H9 (cell line): ENCODE measurements at regions not wholly inside any gene's neighbourhood (a gene's known extent, or its start where the extent isn't known, plus 50 kb on each side); places are given as distances from the start of the nearest gene placed in this dataset.

Experiments
- DNase-seq: peaks from one replicate; pipeline ENCODE4 v3.0.0-alpha.2; 2017
- H2AFZ ChIP-seq: one replicate; pipeline ENCODE4 v1.6.1; 2013; ENCODE audit warnings: mild to moderate bottlenecking, low read length, control low read depth, moderate library complexity
- H2AK5ac ChIP-seq: 2 replicates; pipeline ENCODE4 v1.6.1; 2013; ENCODE audit warnings: low read length, control low read depth, mixed read lengths; ENCODE audit not compliant: insufficient read length
- H2BK120ac ChIP-seq: one replicate; pipeline ENCODE4 v1.6.1; 2013; ENCODE audit warnings: low read depth, mild to moderate bottlenecking, low read length, control low read depth, inconsistent platforms; ENCODE audit not compliant: poor library complexity, severe bottlenecking
- H2BK12ac ChIP-seq: 2 replicates; pipeline ENCODE4 v1.6.1; 2013; ENCODE audit warnings: low read length, control low read depth, mixed read lengths, low read depth; ENCODE audit not compliant: insufficient read length
- H2BK15ac ChIP-seq: 2 replicates; pipeline ENCODE4 v1.6.1; 2013; ENCODE audit warnings: low read depth, low read length, control low read depth
- H2BK20ac ChIP-seq: one replicate; pipeline ENCODE4 v1.6.1; 2013; ENCODE audit warnings: low read depth, mild to moderate bottlenecking, low read length, control low read depth, inconsistent platforms; ENCODE audit not compliant: poor library complexity, severe bottlenecking
- H2BK5ac ChIP-seq: 2 replicates; pipeline ENCODE4 v1.6.1; 2013; ENCODE audit warnings: low read length, control low read depth, mixed read lengths; ENCODE audit not compliant: insufficient read length
- H3K14ac ChIP-seq: 2 replicates; pipeline ENCODE4 v1.6.1; 2013; ENCODE audit warnings: low read length, control low read depth; ENCODE audit not compliant: insufficient read depth
- H3K18ac ChIP-seq: 2 replicates; pipeline ENCODE4 v1.6.1; 2013; ENCODE audit warnings: low read depth, mild to moderate bottlenecking, mixed read lengths, low read length, control low read depth; ENCODE audit not compliant: insufficient read length
- H3K23ac ChIP-seq: 2 replicates; pipeline ENCODE4 v1.6.1; 2013; ENCODE audit warnings: low read length, control low read depth, mixed read lengths, low read depth; ENCODE audit not compliant: insufficient read length
- H3K23me2 ChIP-seq: 2 replicates; pipeline ENCODE4 v1.6.1; 2013; ENCODE audit warnings: low read depth, mild to moderate bottlenecking, mixed read lengths, low read length, control low read depth; ENCODE audit not compliant: insufficient read length, poor library complexity, severe bottlenecking
- H3K27ac ChIP-seq: 2 replicates; pipeline ENCODE4 v1.5.1; 2013; ENCODE audit warnings: low read length, control low read depth, mixed read lengths, low read depth; ENCODE audit not compliant: insufficient read length
- H3K27me3 ChIP-seq: 2 replicates; pipeline ENCODE4 v1.6.1; 2013; ENCODE audit warnings: low read length, control low read depth, inconsistent platforms; ENCODE audit not compliant: insufficient read depth
- H3K4ac ChIP-seq: 2 replicates; pipeline ENCODE4 v1.6.1; 2013; ENCODE audit warnings: low read depth, mild to moderate bottlenecking, control low read depth, inconsistent platforms, low read length, moderate library complexity
- H3K4me1 ChIP-seq: 2 replicates; pipeline ENCODE4 v1.6.1; 2013; ENCODE audit warnings: low read length, control low read depth, inconsistent platforms; ENCODE audit not compliant: insufficient read depth
- H3K4me2 ChIP-seq: 2 replicates; pipeline ENCODE4 v1.6.1; 2013; ENCODE audit warnings: low read length, control low read depth, mixed read lengths; ENCODE audit not compliant: insufficient read length, insufficient read depth
- H3K56ac ChIP-seq: 2 replicates; pipeline ENCODE4 v1.6.1; 2013; ENCODE audit warnings: low read depth, mild to moderate bottlenecking, mixed read lengths, low read length, control low read depth; ENCODE audit not compliant: insufficient read length
- H3K79me1 ChIP-seq: 2 replicates; pipeline ENCODE4 v1.6.1; 2013; ENCODE audit warnings: low read depth, mild to moderate bottlenecking, moderate library complexity, low read length, control low read depth, inconsistent platforms; ENCODE audit not compliant: insufficient read depth, poor library complexity, severe bottlenecking
- H3K79me2 ChIP-seq: 2 replicates; pipeline ENCODE4 v1.6.1; 2013; ENCODE audit warnings: low read length, control low read depth, inconsistent platforms; ENCODE audit not compliant: insufficient read depth
- H3K9ac ChIP-seq: 2 replicates; pipeline ENCODE4 v1.6.1; 2013; ENCODE audit warnings: low read length, control low read depth, mixed read lengths; ENCODE audit not compliant: insufficient read length; ENCODE audit errors: extremely low read depth
- H3K9me3 ChIP-seq: one replicate; pipeline ENCODE4 v1.6.1; 2013; ENCODE audit warnings: low read depth, low read length, inconsistent platforms; ENCODE audit not compliant: control insufficient read depth
- H3T11ph ChIP-seq: one replicate; pipeline ENCODE4 v1.6.1; 2013; ENCODE audit warnings: mild to moderate bottlenecking, low read length, control low read depth, inconsistent platforms
- H4K20me1 ChIP-seq: one replicate; pipeline ENCODE4 v1.6.1; 2013; ENCODE audit not compliant: control insufficient read depth, insufficient read length, insufficient read depth
- H4K5ac ChIP-seq: 2 replicates; pipeline ENCODE4 v1.6.1; 2013; ENCODE audit warnings: low read depth, mild to moderate bottlenecking, mixed read lengths, low read length, control low read depth; ENCODE audit not compliant: insufficient read length
- H4K8ac ChIP-seq: replicated peaks from 2 replicates; pipeline ENCODE4 v1.6.1; 2013; ENCODE audit warnings: low read length, control low read depth, mixed read lengths, low read depth; ENCODE audit not compliant: insufficient read length
- H4K91ac ChIP-seq: 2 replicates; pipeline ENCODE4 v1.6.1; 2013; ENCODE audit warnings: low read depth, mild to moderate bottlenecking, moderate library complexity, mixed read lengths, low read length, control low read depth; ENCODE audit not compliant: insufficient read length
- H3K27ac Mint-ChIP-seq, 3 experiments: 2 replicates in 2 of 3; 3 replicates in 1 of 3; pipeline ENCODE4 v1.8.0; 2020 to 2021; ENCODE audit warnings: mixed read lengths in 3 of 3, mild to moderate bottlenecking in 1 of 3, moderate library complexity in 1 of 3
- H3K27me3 Mint-ChIP-seq: 2 replicates; pipeline ENCODE4 v1.8.0; 2021; ENCODE audit warnings: low read depth, mild to moderate bottlenecking, moderate library complexity, mixed read lengths
- H3K36me3 Mint-ChIP-seq, 3 experiments: 2 replicates in 2 of 3; 3 replicates in 1 of 3; pipeline ENCODE4 v1.8.0; 2020 to 2021; ENCODE audit warnings: low read depth in 3 of 3, mixed read lengths in 3 of 3; ENCODE audit not compliant: insufficient read depth in 1 of 3
- H3K4me1 Mint-ChIP-seq, 2 experiments: 2 replicates each; pipeline ENCODE4 v1.8.0; 2020; ENCODE audit warnings: mixed read lengths in 2 of 2
- H3K4me3 Mint-ChIP-seq, 2 experiments: 2 replicates in 1 of 2; 3 replicates in 1 of 2; pipeline ENCODE4 v1.8.0; 2020 to 2021; ENCODE audit warnings: mild to moderate bottlenecking in 2 of 2, mixed read lengths in 2 of 2, moderate library complexity in 1 of 2
- H3K9me3 Mint-ChIP-seq, 2 experiments: 2 replicates in 1 of 2; 3 replicates in 1 of 2; pipeline ENCODE4 v1.8.0; 2020; ENCODE audit warnings: mild to moderate bottlenecking in 2 of 2, mixed read lengths in 2 of 2, moderate library complexity in 1 of 2
- WGBS: extraction: QIAGEN DNeasy Blood & Tissue Kit; methylation state at CpG from one replicate; pipeline ENCODE4 v1.1.7; 2013; ENCODE audit warnings: missing lambda C conversion rate, low lambda C conversion rate, mixed read lengths; ENCODE audit not compliant: insufficient read length; ENCODE audit errors: extremely low coverage; 5-methylcytosine and 5-hydroxymethylcytosine counted together
- TF ChIP-seq, protein P1 (sequence below): fragments of 200-600 bp; sonication (generic); conservative IDR thresholded peaks from 3 replicates; pipeline ENCODE4 v1.8.0; 2021; ENCODE audit warnings: antibody characterized with exemption, mild to moderate bottlenecking

DNA sequence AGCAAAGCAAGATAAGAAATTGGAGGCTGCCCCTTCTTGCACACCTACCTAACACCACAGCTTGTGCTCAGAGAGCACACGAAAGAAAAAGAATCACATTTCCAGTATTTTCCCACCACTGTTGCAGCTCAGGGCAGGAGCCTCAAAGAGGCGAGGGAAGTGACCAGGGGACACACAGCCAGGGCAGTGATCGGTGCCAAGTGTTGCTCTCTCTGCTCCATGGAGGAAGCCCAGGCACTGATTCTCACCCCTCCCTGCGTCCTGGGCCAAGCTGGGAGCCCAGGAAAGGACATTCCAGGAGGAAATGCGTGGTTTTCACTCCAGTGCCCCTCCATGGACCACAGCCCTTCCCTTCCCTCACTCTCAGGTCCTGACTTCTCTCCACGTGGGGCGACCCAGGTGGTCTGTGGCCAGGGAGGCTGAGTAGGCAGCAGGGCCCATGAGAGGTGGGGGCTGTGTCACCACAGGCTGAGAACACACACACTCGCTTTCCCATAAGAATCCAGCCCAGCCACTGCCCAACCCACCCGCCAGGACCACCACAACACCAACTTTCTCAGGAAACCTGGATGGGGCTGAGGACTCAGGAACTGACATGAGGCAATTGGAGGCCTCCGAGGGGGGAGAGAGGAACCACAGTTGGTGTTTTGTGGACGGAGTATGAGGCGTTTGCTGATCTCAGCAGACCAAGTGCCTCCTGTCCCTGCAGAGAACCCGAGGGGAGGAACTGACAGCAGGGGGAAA, 81.7 kb upstream of the MAFB start:
- H2AK5ac ChIP-seq: no peak overlapping the region
- H3K27me3 Mint-ChIP-seq: peaks cover 2% of the 10 kb centered on the region; the same call in 1 of the 2 replicates

More for the DNA sequence above, 81.7 kb upstream of the MAFB start:
- Histone ChIP-seq H4K8ac (no peak overlapping the region), H3K4me2 (no peak overlapping the region), H4K20me1 (no peaks in the 10 kb centered on the region), H3K4me1 (peaks cover 6% of the 10 kb centered on the region; the same call in 1 of the 2 replicates), H2BK120ac (no peak overlapping the region), H3K79me1 (no peaks in the 10 kb centered on the region), H3K23ac (no peak overlapping the region), H4K91ac (no peak overlapping the region), H2AFZ (no peak overlapping the region), H3K9me3 (no peaks in the 10 kb centered on the region), H4K5ac (no peak overlapping the region), H3T11ph (no peak overlapping the region), H3K23me2 (no peaks in the 10 kb centered on the region), H2BK15ac (no peak overlapping the region), H3K56ac (no peak overlapping the region), H3K9ac (no peak overlapping the region), H3K18ac (no peak overlapping the region), H3K27ac (no peak overlapping the region), H3K14ac (no peak overlapping the region), H2BK20ac (no peak overlapping the region), H3K79me2 (no peaks in the 10 kb centered on the region), H3K4ac (no peak overlapping the region), H2BK5ac (no peak overlapping the region), H3K27me3 (no peaks in the 10 kb centered on the region), H2BK12ac (no peak overlapping the region)
- Mint-ChIP-seq H3K4me3 (no peak overlapping the region), H3K27ac (peak overlapping the region in 1 of 3 experiments; percentile 79; a peak in 2 of 7 replicates), H3K4me1 (peaks cover 16% of the 10 kb centered on the region in 2 experiments), H3K36me3 (no peaks in the 10 kb centered on the region), H3K9me3 (no peaks in the 10 kb centered on the region)
- WGBS: no CpG with 5 or more reads among the region's 13 CpGs
- DNase-seq: no peak
- TF ChIP-seq, protein P1, sequence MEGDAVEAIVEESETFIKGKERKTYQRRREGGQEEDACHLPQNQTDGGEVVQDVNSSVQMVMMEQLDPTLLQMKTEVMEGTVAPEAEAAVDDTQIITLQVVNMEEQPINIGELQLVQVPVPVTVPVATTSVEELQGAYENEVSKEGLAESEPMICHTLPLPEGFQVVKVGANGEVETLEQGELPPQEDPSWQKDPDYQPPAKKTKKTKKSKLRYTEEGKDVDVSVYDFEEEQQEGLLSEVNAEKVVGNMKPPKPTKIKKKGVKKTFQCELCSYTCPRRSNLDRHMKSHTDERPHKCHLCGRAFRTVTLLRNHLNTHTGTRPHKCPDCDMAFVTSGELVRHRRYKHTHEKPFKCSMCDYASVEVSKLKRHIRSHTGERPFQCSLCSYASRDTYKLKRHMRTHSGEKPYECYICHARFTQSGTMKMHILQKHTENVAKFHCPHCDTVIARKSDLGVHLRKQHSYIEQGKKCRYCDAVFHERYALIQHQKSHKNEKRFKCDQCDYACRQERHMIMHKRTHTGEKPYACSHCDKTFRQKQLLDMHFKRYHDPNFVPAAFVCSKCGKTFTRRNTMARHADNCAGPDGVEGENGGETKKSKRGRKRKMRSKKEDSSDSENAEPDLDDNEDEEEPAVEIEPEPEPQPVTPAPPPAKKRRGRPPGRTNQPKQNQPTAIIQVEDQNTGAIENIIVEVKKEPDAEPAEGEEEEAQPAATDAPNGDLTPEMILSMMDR: no peak
